Uterus (tissue), 2 donors: ENCODE measurements at regions not wholly inside any gene's neighbourhood (a gene's known extent, or its start where the extent isn't known, plus 50 kb on each side); places are given as distances from the start of the nearest gene placed in this dataset.

Experiments
- CTCF ChIP-seq, 4 experiments: fragments of 200-600 bp in 2 of 4; fragments of 450-650 bp in 2 of 4; sonication (generic) in 2 of 4; IDR thresholded peaks; one replicate each; pipeline ENCODE4 v1.5.1; 2016 to 2019; ENCODE audit warnings: antibody characterized with exemption in 4 of 4, mild to moderate bottlenecking in 2 of 4, moderate library complexity in 1 of 4
- POLR2A ChIP-seq, 2 donors: fragments of 450-650 bp; IDR thresholded peaks; one replicate each; pipeline ENCODE4 v1.6.1; 2016; ENCODE audit warnings: antibody characterized with exemption in 2 of 2, mild to moderate bottlenecking in 1 of 2, moderate library complexity in 1 of 2

GRCh38 chr10:4351723-4352413 is 474.1 kb upstream of the AKR1E2 start:
- TF ChIP-seq CTCF (IDR thresholded peaks at IDR 0.05), result no peak
- TF ChIP-seq POLR2A (IDR thresholded peaks at IDR 0.05), result no peak
